MM.1S (cell line): ENCODE measurements at regions not wholly inside any gene's neighbourhood (a gene's known extent, or its start where the extent isn't known, plus 50 kb on each side); places are given as distances from the start of the nearest gene placed in this dataset.

Experiments
- CTCF ChIP-seq: fragments of 300-600 bp; sonication (generic); IDR thresholded peaks from 2 replicates; pipeline ENCODE4 v1.5.1; 2016; ENCODE audit warnings: antibody characterized with exemption, low read length, mixed read lengths
- EZH2 ChIP-seq: fragments of 300-600 bp; sonication (generic); optimal IDR thresholded peaks from 2 replicates; pipeline ENCODE3; 2017; ENCODE audit warnings: low read depth, mild to moderate bottlenecking, antibody characterized with exemption, low read length, mixed read lengths
- EZH2phosphoT487 ChIP-seq: fragments of 300-600 bp; sonication (generic); IDR thresholded peaks from 2 replicates; pipeline ENCODE4 v1.6.1; 2018; ENCODE audit warnings: antibody characterized with exemption, low read length

GRCh38 chr10:118439824-118440223 lies 97.7 kb upstream of the FAM204A start:
- TF ChIP-seq CTCF (no peak), EZH2 (no peak), EZH2phosphoT487 (no peak)
